ENCODE measurements at regions not wholly inside any gene's neighbourhood (a gene's known extent, or its start where the extent isn't known, plus 50 kb on each side); places are given as distances from the start of the nearest gene placed in this dataset.

- TF ChIP-seq CTCF (IDR thresholded peaks at IDR 0.05) = no peak
- Mint-ChIP-seq H3K36me3 (ENCODE audit: unreplicated experiment) (no peaks in the 10 kb centered on the region), H3K27ac (ENCODE audit: unreplicated experiment) (no peak overlapping the region), H3K27me3 (ENCODE audit: unreplicated experiment) (no peaks in the 10 kb centered on the region), H3K9me3 (ENCODE audit: unreplicated experiment) (no peaks in the 10 kb centered on the region), H3K4me3 (ENCODE audit: unreplicated experiment) (no peak overlapping the region), H3K4me1 (ENCODE audit: unreplicated experiment) (no peaks in the 10 kb centered on the region)
- peak; percentile 83 for DNase-seq (ENCODE audit: extremely low spot score, unreplicated experiment)
These were observed 79.4 kb downstream of the DLL1 start for GRCh38 chr6:170211404-170212025.

GRCh38 chr6:170210651-170211403, 80.1 kb downstream of the DLL1 start:
- peak; percentile 65 for DNase-seq (ENCODE audit: extremely low spot score, unreplicated experiment)
- Mint-ChIP-seq H3K27me3 (ENCODE audit: unreplicated experiment) (no peaks in the 10 kb centered on the region), H3K4me3 (ENCODE audit: unreplicated experiment) (no peak overlapping the region), H3K9me3 (ENCODE audit: unreplicated experiment) (no peaks in the 10 kb centered on the region), H3K36me3 (ENCODE audit: unreplicated experiment) (no peaks in the 10 kb centered on the region), H3K4me1 (ENCODE audit: unreplicated experiment) (no peaks in the 10 kb centered on the region), H3K27ac (ENCODE audit: unreplicated experiment) (no peak overlapping the region)
- TF ChIP-seq CTCF (IDR thresholded peaks at IDR 0.05) = no peak

GRCh38 chr6:170210026-170210390, 80.9 kb downstream of the DLL1 start:
- H3K27ac Mint-ChIP-seq (ENCODE audit: unreplicated experiment) = no peak overlapping the region
- H3K36me3 Mint-ChIP-seq (ENCODE audit: unreplicated experiment) = no peaks in the 10 kb centered on the region
- DNase-seq (ENCODE audit: extremely low spot score, unreplicated experiment) = peak; percentile 81
- no peaks in the 10 kb centered on the region for H3K4me1 Mint-ChIP-seq (ENCODE audit: unreplicated experiment)
- no peak for TF ChIP-seq CTCF (IDR thresholded peaks at IDR 0.05)
- H3K9me3 Mint-ChIP-seq (ENCODE audit: unreplicated experiment) = no peaks in the 10 kb centered on the region
- no peaks in the 10 kb centered on the region for H3K27me3 Mint-ChIP-seq (ENCODE audit: unreplicated experiment)
- H3K4me3 Mint-ChIP-seq (ENCODE audit: unreplicated experiment) = no peak overlapping the region

- TF ChIP-seq CTCF (IDR thresholded peaks at IDR 0.05) = no peak
- no peaks in the 10 kb centered on the region for H3K4me1 Mint-ChIP-seq (ENCODE audit: unreplicated experiment)
- H3K27ac Mint-ChIP-seq (ENCODE audit: unreplicated experiment) = no peak overlapping the region
- no peaks in the 10 kb centered on the region for H3K36me3 Mint-ChIP-seq (ENCODE audit: unreplicated experiment)
- H3K4me3 Mint-ChIP-seq (ENCODE audit: unreplicated experiment) = no peak overlapping the region
- H3K27me3 Mint-ChIP-seq (ENCODE audit: unreplicated experiment) = no peaks in the 10 kb centered on the region
- H3K9me3 Mint-ChIP-seq (ENCODE audit: unreplicated experiment) = peaks cover 2% of the 10 kb centered on the region
- DNase-seq (ENCODE audit: extremely low spot score, unreplicated experiment) = peak; percentile 83
These were observed 81.4 kb downstream of the DLL1 start for GRCh38 chr6:170209354-170210025.

Measured in osteocyte (in vitro differentiated cells).